ENCODE measurements at regions not wholly inside any gene's neighbourhood (a gene's known extent, or its start where the extent isn't known, plus 50 kb on each side); places are given as distances from the start of the nearest gene placed in this dataset.
"Not testable (repeated sequence)": the region's sequence is repeated elsewhere in the genome, so short reads cannot be mapped to it uniquely, and the experiment has no call there.

GRCh38 chr4:111991797-111992196, 153.5 kb upstream of the FAM241A start:
- DNase-seq: no peak

DNA sequence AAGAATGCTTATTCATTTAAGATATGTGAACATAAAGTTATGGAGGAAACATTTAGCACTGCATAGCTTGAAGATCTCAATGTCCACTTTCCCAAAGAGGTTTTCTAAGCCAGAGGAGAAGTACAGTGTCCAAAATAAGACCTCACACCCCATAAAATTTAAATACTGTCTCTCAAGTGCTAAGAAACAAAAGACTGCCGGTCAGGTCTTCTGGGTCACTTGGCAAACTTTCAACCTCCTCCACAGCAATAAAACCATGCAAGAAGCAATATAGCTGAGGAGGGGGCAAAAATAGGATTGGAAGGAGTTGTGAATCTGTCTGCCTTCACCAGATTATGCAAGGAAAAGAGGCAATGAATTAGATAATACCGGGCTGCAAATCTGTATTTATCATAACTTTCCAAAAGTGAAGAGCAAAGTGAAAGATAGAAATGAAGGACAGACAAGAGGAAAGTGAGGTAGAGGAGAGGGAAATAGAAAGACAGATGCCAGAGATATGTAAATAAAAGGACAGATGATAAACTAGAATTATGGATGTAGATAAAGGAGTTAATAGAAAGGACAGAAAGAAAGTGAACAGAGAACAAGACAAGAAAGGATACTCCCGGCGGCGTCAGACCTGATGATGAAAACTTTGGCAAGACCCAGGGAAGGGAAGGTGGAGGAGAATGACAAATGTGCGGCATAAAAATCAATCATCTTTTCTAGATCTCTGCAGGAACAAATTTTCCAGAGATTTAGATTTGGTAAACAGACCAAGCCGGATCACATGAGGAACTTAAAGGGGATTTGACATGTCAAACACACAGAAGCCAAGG, 152.7 kb upstream of the FAM241A start:
- DNase-seq: no peak

GRCh38 chr4:111994392-111994791, 150.9 kb upstream of the FAM241A start:
- no peak for DNase-seq

DNA sequence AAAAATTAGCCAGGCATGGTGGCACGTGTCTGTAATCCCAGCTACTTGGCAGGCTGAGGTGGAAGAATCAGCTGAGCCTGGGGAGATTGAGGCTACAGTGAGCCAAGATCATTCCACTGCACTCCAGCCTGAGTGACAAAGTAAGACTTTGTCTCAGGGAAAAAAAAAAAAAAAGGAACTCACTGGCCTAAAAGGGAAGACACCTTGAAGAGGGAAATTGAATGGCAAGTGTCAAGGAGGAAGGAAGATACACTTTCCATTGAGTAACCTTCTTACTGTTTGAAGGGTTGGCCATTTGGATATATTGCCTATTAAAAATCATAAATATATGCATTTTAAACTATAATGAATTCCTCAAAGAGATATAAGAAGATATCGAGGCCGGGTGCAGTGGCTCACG, 147.5 kb upstream of the FAM241A start:
- no peak for DNase-seq

DNA sequence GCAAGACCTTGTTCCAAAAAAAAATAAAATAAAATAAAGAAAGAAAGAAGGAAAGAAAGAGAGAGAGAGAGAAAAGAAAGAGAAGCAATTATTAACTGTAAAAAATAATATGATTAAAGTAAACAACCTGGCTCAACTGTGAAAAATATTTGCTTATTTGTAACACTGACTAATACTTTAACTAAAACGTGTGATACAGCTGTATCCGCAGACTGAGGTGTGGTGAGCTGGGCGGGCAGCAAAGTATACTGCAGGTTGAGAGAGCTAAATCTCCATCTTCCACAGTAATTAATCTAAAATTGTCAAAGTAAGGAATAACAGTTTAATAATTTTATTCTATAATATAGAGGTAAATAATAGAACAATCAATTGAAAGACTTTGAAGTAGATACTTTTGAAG, 145.5 kb upstream of the FAM241A start:
- no peak for DNase-seq

DNA sequence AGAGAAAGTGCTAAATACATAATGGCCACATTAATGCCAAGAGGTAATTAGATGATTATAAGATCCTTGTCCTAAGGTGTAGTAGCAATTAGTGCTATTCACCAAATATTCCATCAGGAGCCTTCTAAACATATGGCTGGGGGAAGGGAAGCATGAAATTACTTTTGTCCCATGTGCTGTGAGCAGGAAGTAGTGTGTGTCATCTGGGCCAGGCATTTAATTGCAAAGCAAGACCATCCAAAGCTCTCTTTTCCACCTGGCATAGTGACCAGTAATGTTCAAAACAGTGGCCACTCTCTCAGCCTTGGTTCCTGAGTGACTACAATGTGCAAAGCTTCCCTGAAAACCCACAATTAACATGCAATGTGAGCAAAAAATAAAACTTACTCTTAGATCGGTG, 144.2 kb upstream of the FAM241A start:
- DNase-seq: no peak

GRCh38 chr4:112002248-112002661, 143.0 kb upstream of the FAM241A start:
- no peak for DNase-seq

GRCh38 chr4:112003231-112003907, 141.9 kb upstream of the FAM241A start:
- DNase-seq: no peak

DNA sequence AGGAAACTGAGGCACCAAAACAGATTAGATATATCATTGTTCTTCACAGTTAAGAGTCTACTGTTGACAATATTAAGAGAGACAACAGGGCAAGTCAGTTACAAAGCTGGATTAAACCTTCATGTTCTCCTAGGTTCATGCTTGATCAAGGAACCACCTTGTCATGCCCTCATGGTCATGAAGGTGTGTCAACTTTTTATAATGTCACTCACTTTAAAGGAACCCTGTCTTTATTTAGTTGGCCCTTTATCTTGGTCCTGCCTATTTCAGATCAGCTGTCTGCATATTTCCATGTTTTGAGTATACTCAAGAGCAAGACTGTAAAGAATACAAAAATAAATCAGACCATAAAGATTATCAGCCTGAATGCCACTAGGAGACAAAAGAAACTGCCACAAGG, 140.2 kb upstream of the FAM241A start:
- no peak for DNase-seq

- no peak for DNase-seq
These were observed 137.9 kb upstream of the FAM241A start for GRCh38 chr4:112007391-112007790.

- no peak for DNase-seq
These were observed 129.3 kb upstream of the FAM241A start for GRCh38 chr4:112015960-112016359.

- no peak for DNase-seq
These were observed 121.8 kb upstream of the FAM241A start for GRCh38 chr4:112023402-112023950.

GRCh38 chr4:112026058-112026457, 119.2 kb upstream of the FAM241A start:
- no peak for DNase-seq

GRCh38 chr4:112029771-112030171, 115.5 kb upstream of the FAM241A start:
- no peak for DNase-seq

DNA sequence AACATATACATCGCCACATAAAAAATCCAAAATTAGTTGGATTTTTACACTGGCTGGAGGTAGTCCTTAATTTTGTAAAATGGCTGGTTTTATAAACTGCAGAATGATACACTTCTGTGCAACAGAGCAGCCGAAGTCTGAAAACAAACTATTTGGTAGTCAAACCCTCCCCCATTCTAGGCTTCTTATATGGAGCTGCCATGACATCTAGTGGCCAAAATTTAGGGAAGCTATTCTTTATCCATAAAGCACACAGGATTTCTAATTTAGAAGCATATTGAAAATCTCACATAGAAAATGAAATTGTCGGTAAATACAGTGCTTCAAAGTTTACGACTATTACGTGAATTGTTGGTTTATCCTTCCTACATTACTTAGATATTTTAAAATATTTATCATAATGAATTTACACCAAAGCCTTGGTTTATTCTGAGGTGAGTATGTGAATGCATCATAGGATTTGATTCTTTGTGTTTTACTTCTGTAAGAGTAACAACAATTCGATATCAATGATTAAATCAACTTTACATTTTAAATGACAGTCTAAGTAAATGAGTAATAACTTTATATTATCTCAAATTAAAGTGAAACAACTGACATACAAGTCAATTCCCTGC, 113.4 kb upstream of the FAM241A start:
- DNase-seq: no peak

DNA sequence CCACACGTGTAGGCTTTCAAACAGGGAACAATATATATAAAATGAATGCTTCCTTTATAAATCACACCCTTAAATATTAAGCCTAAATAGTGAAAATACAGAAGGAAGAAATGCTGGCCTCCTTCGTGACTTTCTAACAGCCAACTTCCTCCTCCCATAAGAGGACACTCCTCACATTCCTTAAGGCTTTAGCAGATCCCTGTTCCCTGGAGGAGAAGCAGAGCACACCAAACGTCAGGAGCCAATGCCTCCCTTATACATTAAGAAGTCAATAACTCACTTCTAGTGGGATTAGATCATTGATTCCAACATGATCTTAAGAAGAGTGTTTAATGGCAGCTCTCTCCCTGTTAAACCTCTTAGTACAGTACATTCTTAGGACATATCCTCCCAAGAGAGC, 108.4 kb upstream of the FAM241A start:
- no peak for DNase-seq

GRCh38 chr4:112038861-112039260, 106.4 kb upstream of the FAM241A start:
- no peak for DNase-seq

GRCh38 chr4:112049119-112049518, 96.1 kb upstream of the FAM241A start:
- DNase-seq: not testable (repeated sequence)

DNA sequence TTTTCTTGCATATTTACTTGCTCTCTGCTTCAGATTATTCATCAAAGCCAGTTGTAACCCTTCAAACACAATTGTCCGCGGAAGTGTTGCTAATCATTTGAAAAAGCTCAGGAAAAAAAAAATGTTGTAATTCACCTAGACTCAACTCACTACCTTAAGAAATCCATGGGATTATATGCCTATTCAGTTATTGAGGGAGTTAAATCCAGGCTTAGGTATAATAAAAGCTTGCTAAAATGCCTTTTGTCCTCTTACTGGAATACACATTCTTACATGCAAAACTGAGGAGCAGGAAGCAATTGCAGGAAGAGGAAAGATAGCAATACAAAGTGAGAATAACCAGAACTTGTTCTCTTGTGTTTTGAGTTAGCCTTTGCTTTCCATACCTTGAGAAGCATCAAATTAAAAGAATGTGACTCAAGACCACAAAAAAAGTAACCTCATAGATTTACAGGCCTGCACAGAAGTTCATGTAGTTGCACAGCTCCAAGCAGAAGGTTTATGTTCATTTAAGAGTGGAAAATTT, 91.4 kb upstream of the FAM241A start:
- DNase-seq: no peak

DNA sequence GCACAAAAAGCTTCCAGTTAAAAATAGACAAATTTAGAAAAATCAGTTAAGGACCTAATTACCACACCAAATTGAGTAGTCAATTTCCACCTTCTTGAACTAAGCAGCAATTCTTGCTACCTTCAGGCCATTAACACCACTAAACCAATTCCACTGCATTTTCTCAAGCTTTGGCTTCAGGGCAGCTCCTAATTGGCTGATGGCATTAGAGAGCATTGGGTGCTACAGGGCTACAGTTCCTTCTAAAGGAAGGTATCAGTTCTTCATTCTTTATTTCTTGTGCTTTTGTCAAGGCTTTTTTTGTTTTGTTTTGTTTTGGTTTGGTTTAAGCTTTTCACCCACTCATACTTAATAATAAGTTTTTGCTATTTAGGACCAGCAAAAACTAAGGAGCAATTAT, 90.2 kb upstream of the FAM241A start:
- DNase-seq: no peak

GRCh38 chr4:112057470-112057869, 87.8 kb upstream of the FAM241A start:
- no peak for DNase-seq

GRCh38 chr4:112058433-112058832, 86.8 kb upstream of the FAM241A start:
- DNase-seq: no peak

GRCh38 chr4:112060212-112060611, 85.0 kb upstream of the FAM241A start:
- no peak for DNase-seq
